GM18951 (cell line): ENCODE measurements at regions not wholly inside any gene's neighbourhood (a gene's known extent, or its start where the extent isn't known, plus 50 kb on each side); places are given as distances from the start of the nearest gene placed in this dataset.
"Not testable (repeated sequence)": the region's sequence is repeated elsewhere in the genome, so short reads cannot be mapped to it uniquely, and the experiment has no call there.

Experiments used
- POLR2A ChIP-seq: IDR thresholded peaks from 4 replicates; pipeline ENCODE4 v1.6.1; 2011; ENCODE audit warnings: mild to moderate bottlenecking; ENCODE audit not compliant: insufficient read length, insufficient read depth; ENCODE audit errors: extremely low read depth
- in situ Hi-C: fragments of 300-500 bp; cut with MboI; formaldehyde crosslinking; loops from one replicate; pipeline ENCODE4 v1.12.0; 2022; ENCODE audit warnings: low sequenced_read_pairs, mixed read lengths, inconsistent platforms; ENCODE audit not compliant: unreplicated experiment

- no peak for TF ChIP-seq POLR2A
- in situ Hi-C loops, result no loop called here
These were observed 513.5 kb upstream of the CNTN5 start for GRCh38 chr11:98507208-98507607.

GRCh38 chr11:98512938-98513337 lies 507.8 kb upstream of the CNTN5 start:
- in situ Hi-C loops, result no loop called here
- no peak for TF ChIP-seq POLR2A

- no peak for TF ChIP-seq POLR2A
These were observed 489.2 kb upstream of the CNTN5 start for GRCh38 chr11:98531576-98531975.

GRCh38 chr11:98536023-98536422 lies 484.7 kb upstream of the CNTN5 start:
- no peak for TF ChIP-seq POLR2A
- in situ Hi-C loops, result no loop called here

More at GRCh38 chr11:98531576-98531975, 489.2 kb upstream of the CNTN5 start:
- in situ Hi-C loops, result no loop called here

- in situ Hi-C loops, result not testable (repeated sequence)
These were observed 482.4 kb upstream of the CNTN5 start for GRCh38 chr11:98538358-98538757.

GRCh38 chr11:98545544-98546175 lies 475.1 kb upstream of the CNTN5 start:
- TF ChIP-seq POLR2A, result no peak
- in situ Hi-C loops, result no loop called here

GRCh38 chr11:98549571-98549970 lies 471.2 kb upstream of the CNTN5 start:
- no peak for TF ChIP-seq POLR2A
- in situ Hi-C loops, result no loop called here

GRCh38 chr11:98559961-98560360 lies 460.8 kb upstream of the CNTN5 start:
- in situ Hi-C loops, result no loop called here
- no peak for TF ChIP-seq POLR2A

- TF ChIP-seq POLR2A, result no peak
- in situ Hi-C loops, result no loop called here
These were observed 459.5 kb upstream of the CNTN5 start for GRCh38 chr11:98561252-98561651.

GRCh38 chr11:98561877-98562395 lies 458.8 kb upstream of the CNTN5 start:
- TF ChIP-seq POLR2A, result no peak
- in situ Hi-C loops, result no loop called here

- TF ChIP-seq POLR2A, result no peak
- in situ Hi-C loops, result no loop called here
These were observed 456.5 kb upstream of the CNTN5 start for GRCh38 chr11:98564233-98564632.

- TF ChIP-seq POLR2A, result no peak
These were observed 455.9 kb upstream of the CNTN5 start for GRCh38 chr11:98564881-98565280.

GRCh38 chr11:98565311-98565710 lies 455.4 kb upstream of the CNTN5 start:
- in situ Hi-C loops, result no loop called here

More at GRCh38 chr11:98564881-98565280, 455.9 kb upstream of the CNTN5 start:
- in situ Hi-C loops, result no loop called here

GRCh38 chr11:98566978-98567377 lies 453.8 kb upstream of the CNTN5 start:
- in situ Hi-C loops, result no loop called here
- TF ChIP-seq POLR2A, result no peak

More at GRCh38 chr11:98565311-98565710, 455.4 kb upstream of the CNTN5 start:
- TF ChIP-seq POLR2A, result no peak

- in situ Hi-C loops, result no loop called here
- no peak for TF ChIP-seq POLR2A
These were observed 452.7 kb upstream of the CNTN5 start for GRCh38 chr11:98568013-98568412.

GRCh38 chr11:98572941-98573340 lies 447.8 kb upstream of the CNTN5 start:
- no peak for TF ChIP-seq POLR2A
- in situ Hi-C loops, result no loop called here
